Breast epithelium (tissue), 4 donors: ENCODE measurements at regions not wholly inside any gene's neighbourhood (a gene's known extent, or its start where the extent isn't known, plus 50 kb on each side); places are given as distances from the start of the nearest gene placed in this dataset.

Experiments used
- DNase-seq, 2 donors: peaks; one replicate each; pipeline ENCODE4 v3.0.0-alpha.2; 2019; ENCODE audit warnings: low spot score in 2 of 2
- H3K27ac ChIP-seq, 2 donors: fragments of 200-600 bp; sonication (generic) in 1 of 2; one replicate each; pipeline ENCODE4 v1.5.1; 2016 to 2019; ENCODE audit warnings: mild to moderate bottlenecking in 1 of 2
- H3K27me3 ChIP-seq, 2 donors: fragments of 200-600 bp; sonication (generic) in 1 of 2; one replicate each; pipeline versions ENCODE4 v1.5.1 to v1.6.0; 2017 to 2019; ENCODE audit warnings: control low read depth in 1 of 2, mild to moderate bottlenecking in 1 of 2
- H3K36me3 ChIP-seq: fragments of 200-600 bp; one replicate; pipeline ENCODE4 v1.5.1; 2019
- H3K4me1 ChIP-seq, 2 donors: fragments of 200-600 bp; sonication (generic); one replicate each; pipeline ENCODE4 v1.5.1; 2016 to 2019; ENCODE audit warnings: control low read depth in 1 of 2
- H3K4me3 ChIP-seq, 3 donors: fragments of 200-600 bp; sonication (generic); 1 replicate in 2 of 3; 2 replicates in 1 of 3; pipeline ENCODE4 v1.5.1; 2016 to 2019; ENCODE audit warnings: mild to moderate bottlenecking in 3 of 3, moderate library complexity in 2 of 3
- H3K9me3 ChIP-seq, 2 donors: fragments of 200-600 bp; sonication (generic) in 1 of 2; one replicate each; pipeline ENCODE4 v1.5.1; 2016 to 2019; ENCODE audit warnings: control low read depth in 1 of 2
- CTCF ChIP-seq, 3 donors: fragments of 450-650 bp; IDR thresholded peaks; one replicate each; pipeline ENCODE4 v1.5.1; 2016 to 2017; ENCODE audit warnings: antibody characterized with exemption in 3 of 3, mild to moderate bottlenecking in 3 of 3, moderate library complexity in 3 of 3
- POLR2A ChIP-seq: fragments of 450-650 bp; IDR thresholded peaks from one replicate; pipeline ENCODE4 v1.6.1; 2016; ENCODE audit warnings: antibody characterized with exemption, mild to moderate bottlenecking, moderate library complexity
- POLR2AphosphoS5 ChIP-seq, 3 donors: sonication (generic); formaldehyde crosslinking; IDR thresholded peaks; one replicate each; pipeline ENCODE4 v1.6.1; 2017; ENCODE audit warnings: antibody characterized with exemption in 3 of 3
- intact Hi-C: fragments of 100-400 bp; cut with DNase I; formaldehyde crosslinking; loops from one replicate; pipeline ENCODE4 v1.15.1; 2023; ENCODE audit warnings: low total_unique reads

GRCh38 chr2:212930556-212931260 lies 220.7 kb downstream of the IKZF2 start:
- Histone ChIP-seq H3K4me1 (no peaks in the 10 kb centered on the region), H3K4me3 (no peak overlapping the region), H3K9me3 (no peaks in the 10 kb centered on the region), H3K27ac (no peak overlapping the region), H3K36me3 (no peaks in the 10 kb centered on the region), H3K27me3 (no peaks in the 10 kb centered on the region)
- no peak for DNase-seq
- TF ChIP-seq POLR2A (no peak), POLR2AphosphoS5 (IDR thresholded peaks at IDR 0.05) (no peak), CTCF (IDR thresholded peaks at IDR 0.05) (no peak)
- intact Hi-C loops, result no loop called here

GRCh38 chr2:212929971-212930370 lies 221.4 kb downstream of the IKZF2 start:
- H3K36me3 ChIP-seq, result no peaks in the 10 kb centered on the region
- peaks cover 0 to under 1% of the 10 kb centered on the region in 2 donors for H3K9me3 ChIP-seq
- no peaks in the 10 kb centered on the region for H3K4me1 ChIP-seq
- no peak for DNase-seq
- no peak overlapping the region for H3K4me3 ChIP-seq
- no peak overlapping the region for H3K27ac ChIP-seq
- H3K27me3 ChIP-seq, result no peaks in the 10 kb centered on the region
- no peak for TF ChIP-seq POLR2AphosphoS5 (IDR thresholded peaks at IDR 0.05)
- TF ChIP-seq POLR2A, result no peak
- no peak for TF ChIP-seq CTCF (IDR thresholded peaks at IDR 0.05)
- intact Hi-C loops, result no loop called here

GRCh38 chr2:212929116-212929515 lies 222.3 kb downstream of the IKZF2 start:
- intact Hi-C loops, result no loop called here

GRCh38 chr2:212928681-212929080 lies 222.7 kb downstream of the IKZF2 start:
- Histone ChIP-seq H3K4me1 (no peaks in the 10 kb centered on the region), H3K4me3 (no peak overlapping the region), H3K9me3 (peaks cover 0 to 4% of the 10 kb centered on the region in 2 donors), H3K27me3 (no peaks in the 10 kb centered on the region), H3K36me3 (no peaks in the 10 kb centered on the region), H3K27ac (peak overlapping the region in 1 of 2 donors; percentile 82)
- no peak for DNase-seq
- TF ChIP-seq POLR2A (no peak), CTCF (IDR thresholded peaks at IDR 0.05) (no peak), POLR2AphosphoS5 (IDR thresholded peaks at IDR 0.05) (no peak)
- intact Hi-C loops, result no loop called here

More at GRCh38 chr2:212929116-212929515, 222.3 kb downstream of the IKZF2 start:
- Histone ChIP-seq H3K36me3 (no peaks in the 10 kb centered on the region), H3K27me3 (no peaks in the 10 kb centered on the region), H3K27ac (peak overlapping the region in 1 of 2 donors; percentile 82), H3K4me1 (no peaks in the 10 kb centered on the region), H3K4me3 (no peak overlapping the region), H3K9me3 (peaks cover 0 to 4% of the 10 kb centered on the region in 2 donors)
- no peak for DNase-seq
- TF ChIP-seq CTCF (IDR thresholded peaks at IDR 0.05) (no peak), POLR2A (no peak), POLR2AphosphoS5 (IDR thresholded peaks at IDR 0.05) (no peak)

GRCh38 chr2:212926940-212927339 lies 224.5 kb downstream of the IKZF2 start:
- Histone ChIP-seq H3K4me3 (no peak overlapping the region), H3K27ac (peak overlapping the region; percentile 19 to 82), H3K4me1 (no peaks in the 10 kb centered on the region), H3K9me3 (peaks cover 0 to 4% of the 10 kb centered on the region in 2 donors), H3K27me3 (no peaks in the 10 kb centered on the region), H3K36me3 (no peaks in the 10 kb centered on the region)
- TF ChIP-seq POLR2AphosphoS5 (IDR thresholded peaks at IDR 0.05) (no peak), POLR2A (no peak), CTCF (IDR thresholded peaks at IDR 0.05) (no peak)
- no peak for DNase-seq
- intact Hi-C loops, result no loop called here
